NCI-H2081 treated with DMSO at 0.1 percent for 48 hours (cell line): ENCODE measurements at regions not wholly inside any gene's neighbourhood (a gene's known extent, or its start where the extent isn't known, plus 50 kb on each side); places are given as distances from the start of the nearest gene placed in this dataset.

Source experiments
- DNase-seq: peaks from one replicate; lab custom pipeline; 2025; lab: John Stamatoyannopoulos, UW

- no peak for DNase-seq
Observed at GRCh38 chr10:113259576-113260226, 293.2 kb upstream of the HABP2 start.

DNA sequence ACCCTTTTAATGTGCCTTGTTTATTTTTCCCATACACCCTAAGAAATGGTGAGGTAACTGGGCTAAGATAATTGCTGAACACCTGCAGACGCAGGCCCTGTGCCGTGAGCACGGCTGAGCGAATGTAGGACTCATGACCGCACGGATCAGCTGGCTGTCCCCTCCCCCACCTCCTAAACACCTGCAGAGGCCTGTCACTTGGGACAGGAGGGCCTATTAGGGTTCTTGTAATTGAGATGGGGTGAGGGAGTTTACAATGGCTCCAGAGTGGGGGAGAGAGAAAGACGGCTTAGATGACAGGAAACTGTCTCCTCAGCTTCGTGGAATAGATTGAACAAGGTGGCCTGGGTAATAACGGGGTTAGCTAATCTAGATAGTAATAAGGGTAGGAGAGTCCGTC lies 291.7 kb upstream of the HABP2 start:
- DNase-seq: no peak

DNA sequence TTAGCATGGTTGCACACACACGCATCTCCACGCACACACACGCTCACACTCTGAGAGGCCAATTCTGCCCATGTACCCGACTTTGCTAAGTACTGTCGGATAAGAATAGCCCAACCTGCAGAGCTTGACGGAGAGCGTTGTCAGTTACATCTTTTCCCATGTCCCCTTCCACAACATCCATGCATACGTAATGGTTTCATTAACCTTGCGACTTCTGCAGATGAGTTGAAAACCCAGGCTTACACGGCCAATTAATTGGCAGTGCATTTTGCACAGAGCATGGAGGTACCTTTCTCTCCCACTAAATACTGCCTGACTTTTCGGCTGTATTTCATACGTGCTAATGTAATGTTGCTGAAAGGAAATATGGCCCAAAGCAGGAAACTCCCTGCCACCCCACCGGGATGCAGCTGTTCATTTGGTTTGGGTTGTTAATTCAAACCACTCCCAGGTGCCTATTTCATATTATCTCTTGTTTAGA lies 291.2 kb upstream of the HABP2 start:
- DNase-seq: no peak

- DNase-seq: no peak
Observed at GRCh38 chr10:113263056-113263455, 289.8 kb upstream of the HABP2 start.

DNA sequence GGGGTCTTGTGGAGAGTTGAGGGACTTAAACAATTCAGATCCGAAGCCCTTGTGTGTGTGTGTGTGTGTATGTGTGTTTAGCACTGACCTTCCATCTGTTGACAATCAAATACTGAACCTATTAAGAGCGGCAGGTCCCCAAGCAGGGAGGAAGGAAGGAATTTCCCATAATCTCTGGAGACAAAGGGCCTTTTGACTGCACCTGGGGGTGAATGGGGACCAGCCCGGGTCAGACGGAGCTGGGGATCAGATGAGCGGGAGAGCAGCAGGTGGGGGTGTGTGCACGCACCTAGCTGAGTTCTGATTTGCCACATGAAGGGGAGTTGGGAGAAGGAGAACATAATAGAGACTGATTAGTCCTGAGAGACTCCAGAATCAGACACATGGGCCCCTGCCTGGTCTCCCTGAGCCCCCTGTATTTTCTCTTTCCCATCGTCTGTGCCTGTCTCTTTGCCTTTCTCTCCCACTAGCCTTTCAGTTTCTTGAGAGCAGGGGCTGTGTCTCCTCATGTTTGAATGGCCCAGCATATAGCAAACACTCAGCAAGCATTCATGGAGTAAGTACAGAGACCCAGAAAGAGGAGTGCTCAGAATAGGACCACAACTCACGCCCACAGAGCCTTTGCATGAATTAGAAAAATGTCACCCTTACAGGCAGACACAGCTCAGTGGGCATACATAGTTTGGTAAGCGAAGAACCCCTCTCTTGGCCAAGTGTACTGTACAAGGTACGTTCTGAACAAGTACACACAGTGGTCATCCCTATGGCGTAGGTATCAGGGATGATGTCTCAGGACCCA lies 288.3 kb upstream of the HABP2 start:
- DNase-seq: no peak

GRCh38 chr10:113266147-113266546 lies 286.7 kb upstream of the HABP2 start:
- DNase-seq: no peak

- no peak for DNase-seq
Observed at GRCh38 chr10:113267619-113268562, 285.0 kb upstream of the HABP2 start.

DNA sequence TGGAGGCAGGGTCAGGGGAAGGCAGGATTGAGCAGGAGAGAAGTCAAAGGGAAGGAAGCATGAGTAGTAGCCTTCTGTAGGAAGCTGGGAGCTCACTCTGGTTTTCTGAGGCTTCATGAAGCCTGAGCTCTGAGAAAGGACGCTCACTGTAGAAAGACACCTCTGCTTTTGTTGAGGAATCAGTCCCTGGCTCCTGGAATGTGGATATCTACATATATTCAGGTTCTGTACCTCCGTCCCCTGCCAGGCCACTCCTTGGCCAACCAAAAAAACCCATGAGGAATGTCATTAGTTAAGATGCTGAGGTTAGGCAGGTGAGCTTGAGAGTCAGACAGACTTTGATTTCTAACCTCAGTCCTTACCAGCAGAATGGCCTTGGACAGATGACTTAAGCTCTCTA lies 283.5 kb upstream of the HABP2 start:
- no peak for DNase-seq

GRCh38 chr10:113272511-113272910 lies 280.3 kb upstream of the HABP2 start:
- DNase-seq: no peak

GRCh38 chr10:113273181-113274163 lies 279.4 kb upstream of the HABP2 start:
- no peak for DNase-seq

GRCh38 chr10:113274176-113274829 lies 278.6 kb upstream of the HABP2 start:
- DNase-seq: no peak

DNA sequence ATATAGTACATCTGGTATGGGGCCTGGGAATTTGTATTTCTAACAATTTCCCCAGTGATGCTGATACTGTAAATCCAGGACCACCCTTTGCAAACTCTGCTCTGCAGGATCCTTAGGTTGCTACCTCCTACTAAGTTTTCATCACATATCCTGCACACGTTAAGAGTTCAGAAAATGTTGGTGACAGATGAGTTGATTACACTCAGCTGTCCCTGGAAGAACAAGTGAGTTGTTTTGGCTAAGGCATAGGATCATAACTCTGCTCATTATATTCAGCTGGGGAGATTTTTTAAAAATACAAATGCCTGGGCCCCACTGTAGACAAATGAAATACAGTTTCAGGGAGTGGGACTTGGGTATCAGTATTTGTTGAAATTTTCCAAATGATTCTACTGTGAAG lies 274.6 kb upstream of the HABP2 start:
- DNase-seq: no peak

GRCh38 chr10:113278664-113279063 lies 274.2 kb upstream of the HABP2 start:
- no peak for DNase-seq

DNA sequence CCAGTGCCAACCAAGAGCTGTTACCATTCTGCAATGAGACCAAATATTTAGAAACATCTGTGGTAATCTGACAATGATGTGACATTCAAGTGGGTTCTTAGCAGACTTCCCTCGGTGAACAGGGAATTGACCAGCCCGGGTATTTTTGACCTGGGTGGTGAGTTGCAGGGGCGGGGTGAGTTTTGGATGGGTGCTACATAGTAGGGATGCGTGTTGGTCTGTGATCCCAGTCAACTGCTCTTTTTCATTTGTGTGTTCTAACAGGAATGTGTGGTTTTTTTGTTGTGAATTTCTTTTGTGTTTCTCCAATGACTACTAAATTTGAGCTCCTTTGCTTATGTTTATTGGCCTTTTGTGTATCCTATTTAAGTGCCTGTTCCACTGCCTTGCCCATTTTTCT lies 273.6 kb upstream of the HABP2 start:
- DNase-seq: no peak

DNA sequence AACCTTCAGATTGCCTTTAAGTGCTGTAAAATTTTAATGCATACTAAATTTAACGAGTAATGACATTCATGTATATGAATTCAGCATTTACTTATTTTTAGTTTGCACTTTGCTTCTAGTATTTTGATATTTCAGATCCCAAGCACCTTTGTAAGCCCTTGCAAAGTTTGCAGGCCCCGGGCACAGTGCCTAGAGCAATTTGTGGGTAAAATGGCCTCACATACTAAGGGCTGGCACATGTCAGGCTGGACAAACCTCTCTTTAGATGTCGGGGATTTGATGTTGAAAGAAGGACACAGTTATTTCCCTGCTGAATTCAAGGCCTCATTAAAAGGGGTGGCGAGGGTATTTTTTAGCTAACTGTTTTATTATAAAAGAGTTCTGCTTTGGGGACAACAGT lies 270.3 kb upstream of the HABP2 start:
- DNase-seq: no peak

DNA sequence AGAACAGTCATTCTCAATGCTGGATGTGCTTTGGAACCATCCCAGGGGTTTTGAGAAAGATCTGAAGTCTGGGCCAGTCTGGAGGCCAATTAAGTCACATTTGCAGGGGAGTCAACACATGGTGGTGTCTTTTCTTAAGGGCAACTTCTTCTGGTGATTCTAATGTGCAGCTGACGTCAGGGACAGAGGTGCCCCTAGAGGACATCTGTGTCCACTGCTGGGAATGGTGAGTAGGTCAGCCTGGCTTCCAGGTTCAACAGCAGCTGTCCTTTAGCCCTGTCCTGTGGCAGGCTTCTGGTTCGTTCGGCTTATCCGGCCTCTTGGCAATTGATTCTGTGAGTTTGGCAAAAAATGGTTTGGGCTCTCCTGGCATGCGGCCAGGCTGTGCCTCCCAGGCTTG lies 269.7 kb upstream of the HABP2 start:
- no peak for DNase-seq

- no peak for DNase-seq
Observed at GRCh38 chr10:113284635-113285034, 268.2 kb upstream of the HABP2 start.

DNA sequence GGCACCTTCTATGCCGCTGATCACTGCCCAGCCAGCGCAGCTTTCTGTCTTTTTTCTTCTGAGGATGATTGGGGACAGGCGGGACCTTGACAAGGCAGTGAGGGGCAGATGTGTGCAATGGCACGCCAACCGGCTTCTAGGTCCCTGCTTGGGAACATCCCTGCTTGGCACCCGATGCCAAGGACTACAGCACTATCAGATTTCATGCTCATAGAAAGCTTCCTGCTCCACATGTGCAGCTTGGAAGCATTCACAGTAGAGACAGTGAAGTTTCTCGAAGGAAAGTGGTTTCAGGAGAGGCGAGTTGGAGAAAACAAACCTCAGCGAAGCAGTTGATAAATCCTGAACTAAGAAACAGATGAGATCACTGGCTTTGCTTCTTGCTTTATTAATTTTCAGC lies 267.5 kb upstream of the HABP2 start:
- DNase-seq: no peak

- DNase-seq: no peak
Observed at GRCh38 chr10:113287592-113287991, 265.3 kb upstream of the HABP2 start.

GRCh38 chr10:113290137-113290536 lies 262.7 kb upstream of the HABP2 start:
- no peak for DNase-seq

- DNase-seq: no peak
Observed at GRCh38 chr10:113291413-113291812, 261.4 kb upstream of the HABP2 start.
